ENCODE measurements at regions not wholly inside any gene's neighbourhood (a gene's known extent, or its start where the extent isn't known, plus 50 kb on each side); places are given as distances from the start of the nearest gene placed in this dataset.

- no peak for TF ChIP-seq CTCF (IDR thresholded peaks at IDR 0.05)
- TF ChIP-seq EZH2 (IDR thresholded peaks at IDR 0.05) = no peak
- TF ChIP-seq EZH2phosphoT487 (IDR thresholded peaks at IDR 0.05) = no peak
These were observed 172.2 kb upstream of the CENPE start for GRCh38 chr4:103370336-103370735.

Measured in neural progenitor cell (in vitro differentiated cells).